ENCODE measurements at regions not wholly inside any gene's neighbourhood (a gene's known extent, or its start where the extent isn't known, plus 50 kb on each side); places are given as distances from the start of the nearest gene placed in this dataset.

DNA sequence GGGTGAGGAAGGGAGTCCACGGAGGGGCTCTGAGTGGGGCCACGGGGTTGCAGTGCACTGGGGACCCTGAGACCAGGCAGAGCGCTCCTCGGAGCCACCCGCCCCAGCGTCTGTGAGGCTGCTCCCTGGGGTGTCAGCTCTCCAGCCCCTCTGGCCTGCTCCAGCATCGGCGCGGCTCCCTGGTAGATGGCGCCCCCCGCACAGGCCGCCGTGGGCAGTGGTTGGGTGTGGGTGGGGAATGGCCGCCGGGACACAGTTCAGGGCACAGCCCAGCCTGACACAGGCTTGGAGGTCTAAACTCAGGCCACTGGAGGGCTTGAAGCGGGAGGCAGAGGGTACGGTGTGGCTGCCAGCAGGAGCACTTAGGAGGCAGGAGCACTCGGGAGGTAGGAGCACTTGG, 222.6 kb upstream of the PPP2R2D start:
- ChIA-PET POLR2A (no interaction called here), CTCF (no interaction called here)
- no peak for DNase-seq
- H3K4me3 Mint-ChIP-seq: no peak overlapping the region
- H3K36me3 Mint-ChIP-seq (ENCODE audit: low read depth): no peaks in the 10 kb centered on the region
- no peak overlapping the region for H3K27ac Mint-ChIP-seq
- no peaks in the 10 kb centered on the region for H3K9me3 Mint-ChIP-seq
- no peaks in the 10 kb centered on the region for H3K4me1 Mint-ChIP-seq
- no peaks in the 10 kb centered on the region for H3K27me3 Mint-ChIP-seq

DNA sequence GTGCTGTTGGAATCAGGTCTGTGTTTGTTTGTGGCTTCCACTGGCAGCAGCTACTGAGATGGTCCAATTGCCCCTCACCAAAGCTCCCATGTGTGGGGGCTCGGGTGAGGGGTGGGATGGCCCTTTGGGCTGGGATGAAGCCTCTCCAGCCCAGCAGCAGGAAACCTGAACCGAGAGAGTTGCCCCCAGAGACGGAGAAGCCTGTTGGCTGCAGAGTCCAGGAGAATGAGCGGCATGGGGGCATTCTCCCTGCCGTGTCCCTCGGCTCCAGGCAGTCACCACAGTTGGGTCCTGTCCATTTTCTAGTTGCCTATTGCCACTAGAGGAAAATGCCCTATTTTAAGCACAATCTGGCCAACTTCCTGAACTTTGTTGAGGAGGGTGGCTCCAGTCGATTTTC, 222.2 kb upstream of the PPP2R2D start:
- H3K36me3 Mint-ChIP-seq (ENCODE audit: low read depth): no peaks in the 10 kb centered on the region
- H3K27ac Mint-ChIP-seq: no peak overlapping the region
- ChIA-PET POLR2A (no interaction called here), CTCF (no interaction called here)
- DNase-seq: no peak
- H3K4me1 Mint-ChIP-seq: no peaks in the 10 kb centered on the region
- H3K9me3 Mint-ChIP-seq: no peaks in the 10 kb centered on the region
- no peaks in the 10 kb centered on the region for H3K27me3 Mint-ChIP-seq
- H3K4me3 Mint-ChIP-seq: no peak overlapping the region

- DNase-seq: no peak
- ChIA-PET POLR2A (no interaction called here), CTCF (no interaction called here)
- no peaks in the 10 kb centered on the region for H3K9me3 Mint-ChIP-seq
- H3K36me3 Mint-ChIP-seq (ENCODE audit: low read depth): no peaks in the 10 kb centered on the region
- no peak overlapping the region for H3K27ac Mint-ChIP-seq
- H3K27me3 Mint-ChIP-seq: no peaks in the 10 kb centered on the region
- no peak overlapping the region for H3K4me3 Mint-ChIP-seq
- H3K4me1 Mint-ChIP-seq: no peaks in the 10 kb centered on the region
Observed at GRCh38 chr10:131679926-131680325, 220.9 kb upstream of the PPP2R2D start.

DNA sequence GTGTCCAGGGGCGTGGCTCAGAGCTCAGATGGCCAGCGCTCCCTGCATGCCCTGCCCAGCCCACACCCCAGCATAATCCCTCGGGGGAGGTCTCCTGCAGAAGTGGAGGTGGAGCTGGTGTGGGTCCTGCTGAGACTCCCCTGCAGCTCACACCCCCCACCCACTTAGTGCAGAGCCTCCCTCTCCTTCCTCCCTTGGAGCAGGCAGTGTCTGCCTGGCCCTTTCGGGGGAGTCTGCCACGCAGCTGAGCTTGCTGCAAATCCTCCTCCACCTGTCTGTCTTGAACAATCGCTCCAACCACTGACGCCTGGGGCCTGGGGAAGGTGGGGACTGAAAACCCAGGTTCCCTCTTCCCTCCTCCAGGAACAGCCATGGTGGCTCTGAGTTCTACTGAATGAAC, 219.7 kb upstream of the PPP2R2D start:
- ChIA-PET CTCF (no interaction called here), POLR2A (no interaction called here)
- no peaks in the 10 kb centered on the region for H3K9me3 Mint-ChIP-seq
- H3K36me3 Mint-ChIP-seq (ENCODE audit: low read depth): no peaks in the 10 kb centered on the region
- H3K27ac Mint-ChIP-seq: no peak overlapping the region
- H3K27me3 Mint-ChIP-seq: no peaks in the 10 kb centered on the region
- no peak for DNase-seq
- H3K4me1 Mint-ChIP-seq: no peaks in the 10 kb centered on the region
- H3K4me3 Mint-ChIP-seq: no peak overlapping the region

- no peak overlapping the region for H3K4me3 Mint-ChIP-seq
- no peaks in the 10 kb centered on the region for H3K36me3 Mint-ChIP-seq (ENCODE audit: low read depth)
- POLR2A ChIA-PET: no interaction called here
- CTCF ChIA-PET: no interaction called here
- no peaks in the 10 kb centered on the region for H3K27me3 Mint-ChIP-seq
- no peak overlapping the region for H3K27ac Mint-ChIP-seq
- H3K9me3 Mint-ChIP-seq: no peaks in the 10 kb centered on the region
- DNase-seq: no peak
- H3K4me1 Mint-ChIP-seq: no peaks in the 10 kb centered on the region
Observed at GRCh38 chr10:131681656-131682055, 219.2 kb upstream of the PPP2R2D start.

GRCh38 chr10:131682271-131682962, 218.4 kb upstream of the PPP2R2D start:
- CTCF ChIA-PET: no interaction called here

GRCh38 chr10:131683281-131683861, 217.4 kb upstream of the PPP2R2D start:
- Mint-ChIP-seq H3K4me3 (no peak overlapping the region), H3K27ac (no peak overlapping the region), H3K4me1 (no peaks in the 10 kb centered on the region), H3K9me3 (no peaks in the 10 kb centered on the region), H3K27me3 (no peaks in the 10 kb centered on the region), H3K36me3 (ENCODE audit: low read depth) (no peaks in the 10 kb centered on the region)
- DNase-seq: no peak
- POLR2A ChIA-PET: no interaction called here
- CTCF ChIA-PET: no interaction called here

More at GRCh38 chr10:131682271-131682962, 218.4 kb upstream of the PPP2R2D start:
- H3K27ac Mint-ChIP-seq: no peak overlapping the region
- POLR2A ChIA-PET: no interaction called here
- no peaks in the 10 kb centered on the region for H3K4me1 Mint-ChIP-seq
- no peak for DNase-seq
- H3K4me3 Mint-ChIP-seq: no peak overlapping the region
- no peaks in the 10 kb centered on the region for H3K36me3 Mint-ChIP-seq (ENCODE audit: low read depth)
- no peaks in the 10 kb centered on the region for H3K9me3 Mint-ChIP-seq
- no peaks in the 10 kb centered on the region for H3K27me3 Mint-ChIP-seq

- H3K27ac Mint-ChIP-seq: no peak overlapping the region
- CTCF ChIA-PET: no interaction called here
- no peak for DNase-seq
- no peaks in the 10 kb centered on the region for H3K36me3 Mint-ChIP-seq (ENCODE audit: low read depth)
- no peaks in the 10 kb centered on the region for H3K4me1 Mint-ChIP-seq
- POLR2A ChIA-PET: no interaction called here
- no peaks in the 10 kb centered on the region for H3K27me3 Mint-ChIP-seq
- H3K4me3 Mint-ChIP-seq: no peak overlapping the region
- no peaks in the 10 kb centered on the region for H3K9me3 Mint-ChIP-seq
Observed at GRCh38 chr10:131683941-131684340, 216.9 kb upstream of the PPP2R2D start.

GRCh38 chr10:131685007-131685406, 215.8 kb upstream of the PPP2R2D start:
- H3K36me3 Mint-ChIP-seq (ENCODE audit: low read depth): no peaks in the 10 kb centered on the region
- no peaks in the 10 kb centered on the region for H3K9me3 Mint-ChIP-seq
- ChIA-PET CTCF (no interaction called here), POLR2A (no interaction called here)
- no peaks in the 10 kb centered on the region for H3K27me3 Mint-ChIP-seq
- no peak overlapping the region for H3K4me3 Mint-ChIP-seq
- no peak overlapping the region for H3K27ac Mint-ChIP-seq
- no peak for DNase-seq
- H3K4me1 Mint-ChIP-seq: no peaks in the 10 kb centered on the region

GRCh38 chr10:131685576-131685975, 215.2 kb upstream of the PPP2R2D start:
- H3K36me3 Mint-ChIP-seq (ENCODE audit: low read depth): no peaks in the 10 kb centered on the region
- H3K4me1 Mint-ChIP-seq: no peaks in the 10 kb centered on the region
- no peaks in the 10 kb centered on the region for H3K9me3 Mint-ChIP-seq
- no peaks in the 10 kb centered on the region for H3K27me3 Mint-ChIP-seq
- H3K27ac Mint-ChIP-seq: no peak overlapping the region
- no peak overlapping the region for H3K4me3 Mint-ChIP-seq
- DNase-seq: no peak
- POLR2A ChIA-PET: no interaction called here
- CTCF ChIA-PET: no interaction called here

DNA sequence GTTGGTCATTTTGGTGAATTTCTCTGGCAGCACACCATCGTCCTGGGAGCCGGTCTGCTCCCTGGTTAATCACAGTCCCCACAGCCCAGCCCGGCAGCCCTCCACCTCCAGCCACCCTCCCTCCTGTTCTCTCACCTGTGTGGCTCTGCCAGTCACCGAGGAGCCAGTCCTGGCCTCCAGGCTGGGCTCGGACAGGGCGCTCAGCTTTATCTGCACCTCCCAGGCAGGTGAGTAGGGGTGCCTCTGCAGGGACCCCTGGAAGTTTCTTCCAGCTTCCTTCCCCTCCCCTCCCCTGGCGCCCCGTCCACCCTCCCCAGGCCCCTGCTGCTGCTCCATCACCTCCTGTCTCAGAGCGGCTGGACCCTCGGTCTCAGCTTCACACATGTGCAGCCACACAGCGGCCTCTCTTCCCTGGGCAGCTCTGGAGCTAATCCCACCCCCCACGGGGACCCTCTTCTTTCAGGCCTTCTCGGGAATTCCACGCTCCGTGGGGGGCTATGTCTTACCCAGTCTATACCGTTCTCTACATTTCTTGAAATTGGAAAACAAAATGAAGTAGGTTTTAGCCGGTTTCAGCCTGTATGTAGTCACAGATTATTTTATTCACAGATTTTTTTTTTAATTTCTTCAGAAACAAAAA, 213.9 kb upstream of the PPP2R2D start:
- POLR2A ChIA-PET: no interaction called here

GRCh38 chr10:131688304-131688703, 212.5 kb upstream of the PPP2R2D start:
- ChIA-PET CTCF (no interaction called here), POLR2A (no interaction called here)
- no peak for DNase-seq
- no peaks in the 10 kb centered on the region for H3K36me3 Mint-ChIP-seq (ENCODE audit: low read depth)
- H3K4me3 Mint-ChIP-seq: no peak overlapping the region
- H3K9me3 Mint-ChIP-seq: no peaks in the 10 kb centered on the region
- no peak overlapping the region for H3K27ac Mint-ChIP-seq
- H3K27me3 Mint-ChIP-seq: no peaks in the 10 kb centered on the region
- H3K4me1 Mint-ChIP-seq: no peaks in the 10 kb centered on the region

More for the DNA sequence above, 213.9 kb upstream of the PPP2R2D start:
- CTCF ChIA-PET: no interaction called here
- DNase-seq: no peak
- Mint-ChIP-seq H3K4me1 (no peaks in the 10 kb centered on the region), H3K4me3 (no peak overlapping the region), H3K27ac (no peak overlapping the region), H3K9me3 (no peaks in the 10 kb centered on the region), H3K27me3 (no peaks in the 10 kb centered on the region), H3K36me3 (ENCODE audit: low read depth) (no peaks in the 10 kb centered on the region)

DNA sequence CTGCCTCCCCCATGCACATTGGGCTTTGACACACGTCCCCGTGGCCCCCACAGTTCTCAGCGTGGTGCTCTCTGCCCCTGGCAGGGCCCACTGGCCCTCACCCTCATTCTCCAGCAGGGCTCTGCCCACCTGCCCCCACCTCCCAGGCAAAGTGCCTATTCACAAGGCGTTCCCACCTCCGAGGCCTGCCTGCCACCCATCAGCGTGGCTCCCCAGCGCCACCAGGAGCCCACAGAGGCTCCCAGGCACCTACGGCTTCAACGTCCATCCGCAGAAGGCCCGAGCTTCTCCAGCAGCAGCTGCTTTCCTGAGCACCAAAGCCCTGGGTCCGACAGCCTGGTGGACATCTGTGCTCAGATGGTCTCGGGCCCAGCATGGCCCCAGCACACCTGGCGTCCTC, 211.8 kb upstream of the PPP2R2D start:
- ChIA-PET CTCF (no interaction called here), POLR2A (no interaction called here)
- no peaks in the 10 kb centered on the region for H3K36me3 Mint-ChIP-seq (ENCODE audit: low read depth)

DNA sequence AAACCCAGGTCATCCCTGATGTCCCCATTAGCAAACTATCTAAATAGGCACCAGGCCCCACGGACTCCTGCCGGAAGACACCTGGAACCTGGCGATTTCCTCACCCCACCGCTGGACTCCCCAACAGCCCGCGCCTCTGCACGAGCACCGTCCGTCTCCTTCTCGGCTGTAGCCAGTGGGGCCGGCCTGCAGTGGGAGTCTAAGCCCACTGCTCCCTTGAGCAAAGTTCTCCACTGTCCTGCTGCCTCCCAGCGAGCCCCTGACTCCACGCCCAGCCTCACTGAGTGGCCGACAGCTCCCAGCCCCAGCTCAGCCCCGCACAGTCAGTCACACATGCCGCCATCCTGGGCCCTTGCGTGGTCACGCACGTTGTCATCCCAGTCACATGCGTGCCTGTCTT, 211.3 kb upstream of the PPP2R2D start:
- POLR2A ChIA-PET: no interaction called here
- no peak overlapping the region for H3K4me3 Mint-ChIP-seq
- H3K27me3 Mint-ChIP-seq: no peaks in the 10 kb centered on the region
- H3K9me3 Mint-ChIP-seq: no peaks in the 10 kb centered on the region
- H3K27ac Mint-ChIP-seq: no peak overlapping the region
- no peaks in the 10 kb centered on the region for H3K36me3 Mint-ChIP-seq (ENCODE audit: low read depth)
- DNase-seq: no peak
- CTCF ChIA-PET: no interaction called here
- H3K4me1 Mint-ChIP-seq: no peaks in the 10 kb centered on the region

More for the DNA sequence above, 211.8 kb upstream of the PPP2R2D start:
- Mint-ChIP-seq H3K4me3 (no peak overlapping the region), H3K9me3 (no peaks in the 10 kb centered on the region), H3K4me1 (no peaks in the 10 kb centered on the region), H3K27ac (no peak overlapping the region), H3K27me3 (no peaks in the 10 kb centered on the region)
- DNase-seq: no peak
